ENCODE measurements at regions not wholly inside any gene's neighbourhood (a gene's known extent, or its start where the extent isn't known, plus 50 kb on each side); places are given as distances from the start of the nearest gene placed in this dataset.

DNA sequence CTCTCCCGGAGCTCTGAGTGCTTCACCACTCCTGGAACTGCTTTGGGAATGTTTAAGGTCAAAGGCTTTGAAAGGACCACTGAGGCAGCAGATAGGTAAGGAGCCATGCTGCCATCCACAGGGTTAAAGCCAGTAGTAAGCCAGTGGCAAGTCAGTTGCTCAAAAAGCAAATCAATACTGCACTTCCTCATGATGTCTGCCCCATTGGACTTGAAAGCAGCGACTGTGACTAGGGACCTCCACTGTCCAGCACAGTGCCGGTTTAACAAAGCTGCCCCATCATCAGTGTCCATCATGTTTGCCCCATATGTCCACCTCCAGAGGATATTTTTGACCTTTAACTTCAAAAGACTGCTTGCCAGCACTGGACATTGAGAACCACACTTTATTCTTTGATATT lies 49.9 kb upstream of the FGF13 start:
- TF ChIP-seq CREB1 (CRISPR knock-in tag; IDR thresholded peaks at IDR 0.05; ENCODE audit: low read depth) (no peak), POLR2AphosphoS5 (IDR thresholded peaks at IDR 0.05; ENCODE audit: low read depth) (no peak), EZH2phosphoT487 (IDR thresholded peaks at IDR 0.05; ENCODE audit: unreplicated experiment) (no peak), CTCF (conservative IDR thresholded peaks at IDR 0.05; ENCODE audit: low read depth in 2 of 2) (no peak), NANOG (IDR thresholded peaks at IDR 0.05; ENCODE audit: borderline replicate concordance) (no peak), ZNF462 (CRISPR knock-in tag; IDR thresholded peaks at IDR 0.05) (no peak), JUNB (IDR thresholded peaks at IDR 0.05; ENCODE audit: unreplicated experiment) (no peak), STAT1 (IDR thresholded peaks at IDR 0.05; ENCODE audit: unreplicated experiment) (no peak), ZNF114 (CRISPR knock-in tag; IDR thresholded peaks at IDR 0.05) (no peak), EZH2 (IDR thresholded peaks at IDR 0.05; ENCODE audit: low read depth, unreplicated experiment) (no peak), ETS1 (IDR thresholded peaks at IDR 0.05) (no peak)
- TF ChIP-seq, protein P1, sequence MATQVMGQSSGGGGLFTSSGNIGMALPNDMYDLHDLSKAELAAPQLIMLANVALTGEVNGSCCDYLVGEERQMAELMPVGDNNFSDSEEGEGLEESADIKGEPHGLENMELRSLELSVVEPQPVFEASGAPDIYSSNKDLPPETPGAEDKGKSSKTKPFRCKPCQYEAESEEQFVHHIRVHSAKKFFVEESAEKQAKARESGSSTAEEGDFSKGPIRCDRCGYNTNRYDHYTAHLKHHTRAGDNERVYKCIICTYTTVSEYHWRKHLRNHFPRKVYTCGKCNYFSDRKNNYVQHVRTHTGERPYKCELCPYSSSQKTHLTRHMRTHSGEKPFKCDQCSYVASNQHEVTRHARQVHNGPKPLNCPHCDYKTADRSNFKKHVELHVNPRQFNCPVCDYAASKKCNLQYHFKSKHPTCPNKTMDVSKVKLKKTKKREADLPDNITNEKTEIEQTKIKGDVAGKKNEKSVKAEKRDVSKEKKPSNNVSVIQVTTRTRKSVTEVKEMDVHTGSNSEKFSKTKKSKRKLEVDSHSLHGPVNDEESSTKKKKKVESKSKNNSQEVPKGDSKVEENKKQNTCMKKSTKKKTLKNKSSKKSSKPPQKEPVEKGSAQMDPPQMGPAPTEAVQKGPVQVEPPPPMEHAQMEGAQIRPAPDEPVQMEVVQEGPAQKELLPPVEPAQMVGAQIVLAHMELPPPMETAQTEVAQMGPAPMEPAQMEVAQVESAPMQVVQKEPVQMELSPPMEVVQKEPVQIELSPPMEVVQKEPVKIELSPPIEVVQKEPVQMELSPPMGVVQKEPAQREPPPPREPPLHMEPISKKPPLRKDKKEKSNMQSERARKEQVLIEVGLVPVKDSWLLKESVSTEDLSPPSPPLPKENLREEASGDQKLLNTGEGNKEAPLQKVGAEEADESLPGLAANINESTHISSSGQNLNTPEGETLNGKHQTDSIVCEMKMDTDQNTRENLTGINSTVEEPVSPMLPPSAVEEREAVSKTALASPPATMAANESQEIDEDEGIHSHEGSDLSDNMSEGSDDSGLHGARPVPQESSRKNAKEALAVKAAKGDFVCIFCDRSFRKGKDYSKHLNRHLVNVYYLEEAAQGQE (IDR thresholded peaks at IDR 0.05; ENCODE audit: unreplicated experiment) = no peak
